Gastroesophageal sphincter (tissue), 4 donors: ENCODE measurements at regions not wholly inside any gene's neighbourhood (a gene's known extent, or its start where the extent isn't known, plus 50 kb on each side); places are given as distances from the start of the nearest gene placed in this dataset.

Experiments used
- ATAC-seq: fragments of 150-250 bp; one replicate; pipeline ENCODE4 v1.9.1; 2016; ENCODE audit warnings: mild to moderate bottlenecking, moderate library complexity
- H3K27ac ChIP-seq, 4 donors: fragments of 200-600 bp; sonication (generic) in 3 of 4; 1 replicate in 3 of 4; 2 replicates in 1 of 4; pipeline ENCODE4 v1.5.1; 2016 to 2019
- H3K27me3 ChIP-seq: fragments of 200-600 bp; sonication (generic); one replicate; pipeline ENCODE4 v1.5.1; 2019
- H3K36me3 ChIP-seq, 2 donors: fragments of 200-600 bp; sonication (generic); one replicate each; pipeline ENCODE4 v1.5.1; 2019; ENCODE audit warnings: control low read depth in 1 of 2
- H3K4me1 ChIP-seq, 3 donors: fragments of 200-600 bp; sonication (generic); 1 replicate in 2 of 3; 2 replicates in 1 of 3; pipeline ENCODE4 v1.5.1; 2016 to 2019; ENCODE audit warnings: control low read depth in 2 of 3
- H3K4me3 ChIP-seq, 2 donors: fragments of 200-600 bp; sonication (generic); one replicate each; pipeline ENCODE4 v1.5.1; 2019; ENCODE audit warnings: mild to moderate bottlenecking in 1 of 2, moderate library complexity in 1 of 2
- H3K9me3 ChIP-seq, 3 donors: fragments of 200-600 bp; sonication (generic); one replicate each; pipeline ENCODE4 v1.5.1; 2017 to 2019; ENCODE audit warnings: control low read depth in 2 of 3
- CTCF ChIP-seq, 4 experiments: fragments of 200-600 bp in 2 of 4; fragments of 450-650 bp in 2 of 4; sonication (generic) in 1 of 4; IDR thresholded peaks; one replicate each; pipeline ENCODE4 v1.5.1; 2017 to 2019; ENCODE audit warnings: antibody characterized with exemption in 4 of 4, mild to moderate bottlenecking in 2 of 4, moderate library complexity in 2 of 4
- EP300 ChIP-seq: sonication (generic); formaldehyde crosslinking; IDR thresholded peaks from one replicate; pipeline ENCODE4 v1.6.1; 2017; ENCODE audit warnings: antibody characterized with exemption, mild to moderate bottlenecking
- POLR2A ChIP-seq, 2 donors: fragments of 450-650 bp; IDR thresholded peaks; one replicate each; pipeline ENCODE4 v1.6.1; 2017; ENCODE audit warnings: antibody characterized with exemption in 2 of 2, mild to moderate bottlenecking in 2 of 2, moderate library complexity in 1 of 2
- POLR2AphosphoS5 ChIP-seq: sonication (generic); formaldehyde crosslinking; IDR thresholded peaks from one replicate; pipeline ENCODE4 v1.6.1; 2017; ENCODE audit warnings: antibody characterized with exemption
- WGBS, 2 donors: methylation state at CpG; one replicate each; pipeline ENCODE4 v1.1.5; 2018; ENCODE audit warnings: low coverage in 1 of 2; 5-methylcytosine and 5-hydroxymethylcytosine counted together

DNA sequence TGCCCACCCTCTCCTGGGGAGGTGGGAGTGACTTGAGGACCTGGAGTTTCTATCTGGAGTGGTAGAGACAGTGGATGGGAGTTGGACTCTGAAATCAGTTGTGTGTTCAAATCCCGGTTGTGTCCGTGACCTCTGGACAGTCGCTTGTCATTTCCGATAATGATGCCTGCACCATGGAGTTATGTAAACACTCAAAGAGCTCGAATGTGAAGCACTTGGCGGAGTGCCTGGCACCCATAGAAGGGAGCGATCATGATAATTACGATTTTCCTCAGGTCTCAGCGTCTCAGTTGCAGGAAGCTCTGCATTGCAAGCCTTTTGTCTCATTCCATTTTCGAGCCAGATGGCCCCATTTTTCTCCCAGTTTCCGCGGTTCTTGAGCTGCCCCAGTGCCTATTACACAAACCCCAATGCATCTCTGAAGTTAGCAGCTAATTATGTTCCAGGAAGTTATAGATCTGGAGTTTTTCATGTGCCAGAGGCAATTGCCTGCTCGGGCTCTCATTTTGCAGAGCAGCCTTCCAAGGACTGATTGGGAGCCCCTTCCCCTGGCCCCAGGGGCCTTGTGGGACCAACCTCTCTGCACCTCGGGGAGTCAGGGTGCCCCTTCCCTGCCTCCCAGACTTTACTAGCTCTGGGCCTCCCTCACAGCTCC, 175.5 kb upstream of the MVB12B start:
- H3K4me1 ChIP-seq, result peaks cover 0 to 12% (median 0%) of the 10 kb centered on the region in 3 donors
- 22 to 33% methylated on average over 6 to 11 of the region's 14 CpGs for WGBS, 2 donors
- TF ChIP-seq CTCF (IDR thresholded peaks at IDR 0.05), result no peak
- TF ChIP-seq POLR2AphosphoS5, result no peak
- TF ChIP-seq POLR2A (IDR thresholded peaks at IDR 0.05), result no peak
- TF ChIP-seq EP300, result no peak

DNA sequence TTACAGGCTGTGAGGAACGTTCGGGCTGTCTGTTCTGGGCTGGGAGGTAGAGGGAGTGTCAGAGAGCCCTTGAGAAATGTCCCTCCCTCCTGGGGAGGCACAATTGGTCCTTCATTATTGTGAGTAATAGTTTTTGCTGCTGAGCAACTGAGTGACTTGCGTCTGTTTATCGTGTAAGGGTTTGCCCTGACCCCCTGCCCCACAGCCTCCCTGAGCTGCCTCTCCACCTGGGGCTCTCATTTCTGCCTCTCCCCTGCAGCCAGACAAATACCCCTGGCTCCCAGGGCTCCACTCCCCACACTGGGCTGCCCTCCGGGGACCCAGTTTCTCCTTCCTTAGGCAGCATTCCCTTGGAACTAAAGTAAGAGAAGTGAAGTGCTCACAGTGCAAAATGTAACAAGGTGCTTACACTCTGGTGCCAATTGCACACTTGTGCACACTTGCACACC, 174.9 kb upstream of the MVB12B start:
- no peak for TF ChIP-seq POLR2A (IDR thresholded peaks at IDR 0.05)
- TF ChIP-seq CTCF (IDR thresholded peaks at IDR 0.05), result no peak
- TF ChIP-seq POLR2AphosphoS5, result no peak
- TF ChIP-seq EP300, result no peak
- no peak for ATAC-seq
- WGBS, 2 donors, result 8 to 24% methylated on average over 2 to 4 of the region's 5 CpGs
- Histone ChIP-seq H3K4me3 (no peak overlapping the region), H3K27me3 (peaks cover 14% of the 10 kb centered on the region), H3K36me3 (no peaks in the 10 kb centered on the region), H3K4me1 (peaks cover 0 to 12% (median 0%) of the 10 kb centered on the region in 3 donors), H3K27ac (no peak overlapping the region), H3K9me3 (no peaks in the 10 kb centered on the region)

More for the DNA sequence above, 175.5 kb upstream of the MVB12B start:
- no peak overlapping the region for H3K4me3 ChIP-seq
- peaks cover 20% of the 10 kb centered on the region for H3K27me3 ChIP-seq
- no peak overlapping the region for H3K27ac ChIP-seq
- ATAC-seq, result no peak
- H3K9me3 ChIP-seq, result no peaks in the 10 kb centered on the region
- no peaks in the 10 kb centered on the region for H3K36me3 ChIP-seq

DNA sequence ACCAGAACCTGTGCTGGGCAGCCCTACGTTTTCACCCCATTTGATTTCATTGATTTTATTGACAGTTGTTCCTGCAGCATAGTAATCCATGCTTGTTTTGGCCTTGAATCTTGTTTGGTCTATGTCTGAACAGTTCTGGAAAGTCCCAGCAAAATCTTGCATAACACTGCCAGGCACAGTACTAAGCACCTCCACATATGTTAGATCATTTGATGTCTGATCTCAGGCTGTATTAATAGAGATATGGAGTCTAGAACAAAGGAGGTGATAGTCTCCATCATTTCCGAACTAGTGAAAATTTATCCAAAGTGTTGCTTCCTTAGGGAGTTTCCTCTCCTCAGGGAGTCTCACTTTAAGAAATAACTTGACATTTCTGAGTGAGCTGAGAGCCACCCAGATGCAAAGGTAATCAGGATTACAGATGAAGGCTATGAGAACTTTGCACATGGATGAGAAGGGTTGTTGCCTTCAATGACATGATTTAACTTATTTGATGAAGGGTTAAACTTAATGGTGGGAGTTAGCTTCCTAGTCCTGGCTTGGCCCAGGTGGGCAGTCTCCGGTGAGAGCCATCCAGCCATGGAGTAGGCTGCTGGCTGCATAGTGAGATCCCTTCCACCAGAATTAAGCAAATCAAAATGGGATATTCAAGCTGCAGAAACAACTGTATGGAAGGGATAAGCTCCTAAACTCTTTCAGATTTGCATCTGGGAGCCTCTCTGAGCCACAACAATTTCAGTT, 173.8 kb upstream of the MVB12B start:
- no peaks in the 10 kb centered on the region for H3K9me3 ChIP-seq
- H3K27ac ChIP-seq, result no peak overlapping the region
- peaks cover 19% of the 10 kb centered on the region for H3K27me3 ChIP-seq
- no peak for TF ChIP-seq POLR2A (IDR thresholded peaks at IDR 0.05)
- no peak for TF ChIP-seq EP300
- no peak for TF ChIP-seq POLR2AphosphoS5
- no peak for TF ChIP-seq CTCF (IDR thresholded peaks at IDR 0.05)
- WGBS, 2 donors, result 77 to 86% methylated on average over 1 to 3 of the region's 3 CpGs
- no peak overlapping the region for H3K4me3 ChIP-seq
- ATAC-seq, result no peak
- no peaks in the 10 kb centered on the region for H3K36me3 ChIP-seq
- peaks cover 0 to 12% (median 0%) of the 10 kb centered on the region in 3 donors for H3K4me1 ChIP-seq

DNA sequence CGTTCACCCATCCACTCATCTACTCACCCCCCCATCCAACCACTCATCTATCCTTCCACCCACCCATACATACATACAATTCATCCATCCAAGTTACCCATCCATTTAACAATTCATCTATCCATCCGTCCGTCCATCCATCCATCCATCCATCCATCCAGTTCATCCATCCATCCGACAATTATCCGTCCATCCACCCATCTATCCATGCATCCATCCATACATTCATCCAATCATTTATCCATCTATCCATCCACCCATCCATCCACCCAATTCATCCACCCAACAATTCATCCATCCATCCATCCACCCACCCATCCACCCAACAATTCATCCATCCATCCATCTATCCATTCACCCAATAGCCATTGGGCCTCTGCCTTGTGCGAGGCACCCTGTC, 173.2 kb upstream of the MVB12B start:
- H3K27me3 ChIP-seq, result peaks cover 24% of the 10 kb centered on the region
- WGBS, 2 donors, result 72 to 75% methylated on average over 6 of the region's 6 CpGs
- ATAC-seq, result no peak

DNA sequence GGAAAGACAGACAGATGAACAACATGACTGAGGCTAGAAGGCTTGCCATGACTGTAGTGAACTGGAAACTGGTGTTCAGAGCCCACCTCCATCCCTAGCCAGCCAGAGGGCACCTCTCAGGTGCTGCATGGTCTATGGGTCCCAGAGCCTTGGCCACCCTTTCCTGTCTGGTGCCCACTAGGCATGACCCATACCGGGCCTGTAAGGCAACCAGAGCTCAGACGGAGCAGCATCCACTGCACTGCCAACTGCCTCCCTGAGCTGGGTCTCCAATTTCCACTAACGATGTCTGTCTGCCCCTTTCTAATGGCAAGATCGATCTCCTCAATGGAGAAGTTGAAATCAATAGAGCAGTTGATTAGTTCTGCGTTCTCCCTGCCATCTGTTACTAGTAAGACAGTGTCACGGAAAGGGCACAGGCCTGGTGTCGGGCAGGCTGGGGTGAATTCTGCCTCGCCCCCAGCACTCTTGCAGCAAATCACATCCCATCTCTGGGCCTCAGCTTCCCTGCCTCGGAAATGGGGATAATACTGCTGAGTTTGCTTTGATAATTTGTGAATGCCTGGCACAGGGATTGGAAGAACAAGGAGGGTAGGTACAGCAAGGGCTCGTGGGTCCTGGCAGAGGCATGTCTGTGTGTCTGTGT, 172.3 kb upstream of the MVB12B start:
- Histone ChIP-seq H3K4me3 (no peak overlapping the region), H3K9me3 (no peaks in the 10 kb centered on the region), H3K27ac (no peak overlapping the region), H3K36me3 (no peaks in the 10 kb centered on the region), H3K27me3 (peaks cover 21% of the 10 kb centered on the region), H3K4me1 (peaks cover 0 to 12% (median 0%) of the 10 kb centered on the region in 3 donors)
- ATAC-seq, result no peak
- WGBS, 2 donors, result 93% methylated on average over 3 of the region's 10 CpGs; no CpG with 5 or more reads in 1 of the 2 donors
- TF ChIP-seq EP300 (no peak), CTCF (IDR thresholded peaks at IDR 0.05) (no peak)

More for the DNA sequence above, 173.2 kb upstream of the MVB12B start:
- Histone ChIP-seq H3K36me3 (no peaks in the 10 kb centered on the region), H3K4me1 (peaks cover 0 to 12% (median 0%) of the 10 kb centered on the region in 3 donors), H3K9me3 (no peaks in the 10 kb centered on the region), H3K27ac (no peak overlapping the region), H3K4me3 (no peak overlapping the region)
- TF ChIP-seq POLR2A (IDR thresholded peaks at IDR 0.05), result no peak
- no peak for TF ChIP-seq POLR2AphosphoS5
- TF ChIP-seq EP300, result no peak
